GM10266 (cell line): ENCODE measurements at regions not wholly inside any gene's neighbourhood (a gene's known extent, or its start where the extent isn't known, plus 50 kb on each side); places are given as distances from the start of the nearest gene placed in this dataset.

ENCODE experiments used
- DNase-seq: peaks from one replicate; pipeline ENCODE4 v3.0.0; 2012; ENCODE audit errors: extremely low spot score
- CTCF ChIP-seq: IDR thresholded peaks from 2 replicates; pipeline ENCODE4 v1.5.1; 2012; ENCODE audit warnings: mild to moderate bottlenecking, low read depth; ENCODE audit not compliant: control insufficient read depth, insufficient read depth; ENCODE audit errors: missing control alignments

DNA sequence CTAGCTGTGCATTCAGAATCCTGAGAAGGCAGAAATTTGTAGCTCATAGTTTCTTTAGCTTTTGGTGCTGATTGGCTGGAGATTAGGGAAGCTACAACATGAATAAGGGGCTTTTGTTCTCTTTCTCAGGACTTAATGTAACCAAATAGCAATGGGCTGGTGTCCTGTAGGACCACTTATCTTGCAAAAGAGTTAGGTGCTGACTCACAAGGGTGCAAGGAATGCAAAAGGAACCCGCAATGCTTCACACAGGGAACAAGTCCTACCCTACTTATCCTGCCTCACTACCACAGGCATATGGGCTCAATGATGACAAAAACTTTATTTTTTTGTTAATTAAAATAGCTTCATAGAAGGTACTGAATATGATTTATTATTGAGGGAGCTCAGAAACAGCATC is 541.5 kb downstream of the AMY1C start:
- TF ChIP-seq CTCF = no peak
- no peak for DNase-seq

GRCh38 chr1:104294259-104294658 is 544.6 kb downstream of the AMY1C start:
- no peak for TF ChIP-seq CTCF
- no peak for DNase-seq

DNA sequence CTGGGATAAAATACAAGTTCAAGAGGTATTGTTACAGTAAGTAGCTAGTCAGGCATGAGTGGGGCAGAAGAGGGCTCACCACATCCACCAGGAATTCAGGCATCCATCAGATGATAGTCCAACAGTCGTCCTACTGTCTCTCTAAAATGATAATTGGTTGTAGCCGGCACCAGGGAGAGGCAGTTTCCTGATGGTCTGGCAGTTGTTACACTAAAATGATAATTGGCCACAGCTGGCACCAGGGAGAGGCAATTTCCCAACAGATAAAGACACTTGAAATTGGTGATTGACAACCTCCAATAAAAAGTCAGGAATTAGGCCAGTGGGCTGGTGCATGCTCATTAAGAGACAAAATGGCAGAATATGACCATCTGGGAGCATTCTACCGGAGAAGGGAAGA is 545.8 kb downstream of the AMY1C start:
- DNase-seq = no peak

DNA sequence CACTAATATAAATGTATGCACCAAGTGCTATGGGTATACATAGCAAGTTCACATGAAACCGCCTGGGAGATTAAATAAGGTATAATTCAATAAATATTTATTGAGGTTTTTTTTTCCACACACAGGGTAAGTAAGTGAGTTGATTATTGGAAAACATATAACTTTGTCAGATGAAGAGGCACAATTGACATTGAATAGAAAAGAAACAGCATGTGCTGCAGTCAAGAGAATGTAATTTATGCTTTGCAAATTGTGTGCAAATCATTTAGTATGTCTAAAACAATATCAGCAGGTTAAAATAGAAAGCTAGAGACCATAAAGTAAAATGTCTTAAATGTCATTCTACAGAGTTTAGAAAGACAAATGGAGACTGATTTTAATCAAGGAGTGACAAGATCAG is 560.0 kb downstream of the AMY1C start:
- DNase-seq = no peak
- TF ChIP-seq CTCF = no peak

More for the DNA sequence above, 545.8 kb downstream of the AMY1C start:
- no peak for TF ChIP-seq CTCF

DNA sequence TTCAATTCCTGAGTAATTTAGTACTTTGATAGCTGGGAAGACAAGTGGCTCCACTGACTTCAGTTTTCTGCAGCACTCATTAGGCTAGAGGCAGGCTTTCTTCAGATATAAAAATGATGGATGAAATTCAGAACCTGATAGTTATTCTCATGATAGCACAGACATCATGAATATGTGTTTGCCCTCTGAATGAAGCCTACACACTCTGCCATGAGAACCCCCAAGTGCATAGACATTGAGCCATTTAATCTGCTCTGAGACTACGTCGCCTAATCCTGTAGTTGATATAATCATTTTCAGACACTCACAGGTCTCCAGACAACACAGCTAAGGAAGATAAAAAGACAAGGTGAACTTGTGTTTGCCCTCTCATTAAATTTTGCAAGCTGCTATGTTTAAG is 566.1 kb downstream of the AMY1C start:
- TF ChIP-seq CTCF = no peak
- no peak for DNase-seq

- TF ChIP-seq CTCF = no peak
- DNase-seq = no peak
Measured at GRCh38 chr1:104322131-104322530, 572.4 kb downstream of the AMY1C start.

GRCh38 chr1:104329278-104329677 is 579.6 kb downstream of the AMY1C start:
- no peak for TF ChIP-seq CTCF

More at GRCh38 chr1:104329278-104329677, 579.6 kb downstream of the AMY1C start:
- no peak for DNase-seq
